Activated CD8-positive, alpha-beta T cell treated with anti-CD3 and anti-CD28 coated beads for 36 hours (primary cell): ENCODE measurements at regions not wholly inside any gene's neighbourhood (a gene's known extent, or its start where the extent isn't known, plus 50 kb on each side); places are given as distances from the start of the nearest gene placed in this dataset.

Experiments used
- ATAC-seq: fragments of 200-7000 bp; cut with Tn5 transposase; one replicate; pipeline ENCODE4 v1.10.0; 2021; ENCODE audit warnings: mild to moderate bottlenecking, moderate library complexity
- CTCF ChIA-PET: fragments of 350-600 bp; sonication (Branson Sonifier 250); formaldehyde crosslinking; loops from one replicate; lab custom pipeline; 2021; ENCODE audit warnings: antibody characterized with exemption; lab: Charles Lee
- POLR2A ChIA-PET: fragments of 350-600 bp; sonication (Branson Sonifier 250); formaldehyde crosslinking; loops from one replicate; lab custom pipeline; 2021; ENCODE audit warnings: antibody characterized with exemption; lab: Charles Lee
- DNase-seq: peaks from one replicate; pipeline ENCODE4 v3.0.0-alpha.2; 2020
- H3K27ac Mint-ChIP-seq: one replicate; pipeline ENCODE4 v1.8.0; 2021; ENCODE audit warnings: mild to moderate bottlenecking, mixed read lengths
- H3K27me3 Mint-ChIP-seq: one replicate; pipeline ENCODE4 v1.8.0; 2021; ENCODE audit warnings: mixed read lengths
- H3K36me3 Mint-ChIP-seq: one replicate; pipeline ENCODE4 v1.8.0; 2021; ENCODE audit warnings: low read depth, mixed read lengths
- H3K4me1 Mint-ChIP-seq: one replicate; pipeline ENCODE4 v1.8.0; 2021; ENCODE audit warnings: low read depth, mixed read lengths
- H3K4me3 Mint-ChIP-seq: one replicate; pipeline ENCODE4 v1.8.0; 2021; ENCODE audit warnings: mild to moderate bottlenecking, moderate library complexity, mixed read lengths
- H3K9me3 Mint-ChIP-seq: one replicate; pipeline ENCODE4 v1.8.0; 2021; ENCODE audit warnings: mixed read lengths
- intact Hi-C: fragments of 100-400 bp; cut with micrococcal nuclease; formaldehyde crosslinking; loops from one replicate; pipeline ENCODE4 v1.10.0; 2022
- TF ChIP-seq, protein P1 (sequence below): fragments of 200-600 bp; IDR thresholded peaks from one replicate; pipeline ENCODE4 v1.8.0; 2022; ENCODE audit warnings: antibody characterized with exemption, mild to moderate bottlenecking

DNA sequence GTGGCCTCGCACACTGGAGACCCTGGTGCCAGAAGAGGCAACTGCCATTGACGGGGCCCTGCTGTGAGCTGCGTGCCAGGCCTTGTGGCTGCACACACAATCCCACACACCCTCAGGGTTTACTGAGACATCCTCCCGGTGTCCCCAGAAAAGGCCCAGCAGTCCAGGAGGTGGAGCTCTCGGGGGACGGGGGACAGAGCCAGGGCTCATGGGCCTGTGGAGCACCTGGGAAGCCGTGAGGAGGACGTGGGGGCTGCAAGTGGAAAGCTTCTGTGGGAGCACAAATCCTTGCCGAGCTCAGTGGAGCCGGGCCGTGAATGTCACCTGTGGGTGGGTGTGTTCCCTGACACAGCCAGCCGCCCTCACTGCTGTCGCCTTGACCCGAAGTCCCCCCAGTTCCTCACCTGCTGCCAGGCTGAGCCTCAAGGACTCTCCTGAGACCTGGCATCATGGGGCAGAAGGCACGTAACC is 609.7 kb downstream of the TBC1D22A start:
- Mint-ChIP-seq H3K27me3 (peaks cover 5% of the 10 kb centered on the region), H3K27ac (no peak overlapping the region), H3K4me1 (no peaks in the 10 kb centered on the region), H3K36me3 (no peaks in the 10 kb centered on the region), H3K9me3 (no peaks in the 10 kb centered on the region), H3K4me3 (no peak overlapping the region)
- TF ChIP-seq, protein P1, sequence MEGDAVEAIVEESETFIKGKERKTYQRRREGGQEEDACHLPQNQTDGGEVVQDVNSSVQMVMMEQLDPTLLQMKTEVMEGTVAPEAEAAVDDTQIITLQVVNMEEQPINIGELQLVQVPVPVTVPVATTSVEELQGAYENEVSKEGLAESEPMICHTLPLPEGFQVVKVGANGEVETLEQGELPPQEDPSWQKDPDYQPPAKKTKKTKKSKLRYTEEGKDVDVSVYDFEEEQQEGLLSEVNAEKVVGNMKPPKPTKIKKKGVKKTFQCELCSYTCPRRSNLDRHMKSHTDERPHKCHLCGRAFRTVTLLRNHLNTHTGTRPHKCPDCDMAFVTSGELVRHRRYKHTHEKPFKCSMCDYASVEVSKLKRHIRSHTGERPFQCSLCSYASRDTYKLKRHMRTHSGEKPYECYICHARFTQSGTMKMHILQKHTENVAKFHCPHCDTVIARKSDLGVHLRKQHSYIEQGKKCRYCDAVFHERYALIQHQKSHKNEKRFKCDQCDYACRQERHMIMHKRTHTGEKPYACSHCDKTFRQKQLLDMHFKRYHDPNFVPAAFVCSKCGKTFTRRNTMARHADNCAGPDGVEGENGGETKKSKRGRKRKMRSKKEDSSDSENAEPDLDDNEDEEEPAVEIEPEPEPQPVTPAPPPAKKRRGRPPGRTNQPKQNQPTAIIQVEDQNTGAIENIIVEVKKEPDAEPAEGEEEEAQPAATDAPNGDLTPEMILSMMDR = no peak
- intact Hi-C loops = no loop called here
- ChIA-PET POLR2A (no interaction called here), CTCF (no interaction called here)
- ATAC-seq = no peak
- DNase-seq = no peak

DNA sequence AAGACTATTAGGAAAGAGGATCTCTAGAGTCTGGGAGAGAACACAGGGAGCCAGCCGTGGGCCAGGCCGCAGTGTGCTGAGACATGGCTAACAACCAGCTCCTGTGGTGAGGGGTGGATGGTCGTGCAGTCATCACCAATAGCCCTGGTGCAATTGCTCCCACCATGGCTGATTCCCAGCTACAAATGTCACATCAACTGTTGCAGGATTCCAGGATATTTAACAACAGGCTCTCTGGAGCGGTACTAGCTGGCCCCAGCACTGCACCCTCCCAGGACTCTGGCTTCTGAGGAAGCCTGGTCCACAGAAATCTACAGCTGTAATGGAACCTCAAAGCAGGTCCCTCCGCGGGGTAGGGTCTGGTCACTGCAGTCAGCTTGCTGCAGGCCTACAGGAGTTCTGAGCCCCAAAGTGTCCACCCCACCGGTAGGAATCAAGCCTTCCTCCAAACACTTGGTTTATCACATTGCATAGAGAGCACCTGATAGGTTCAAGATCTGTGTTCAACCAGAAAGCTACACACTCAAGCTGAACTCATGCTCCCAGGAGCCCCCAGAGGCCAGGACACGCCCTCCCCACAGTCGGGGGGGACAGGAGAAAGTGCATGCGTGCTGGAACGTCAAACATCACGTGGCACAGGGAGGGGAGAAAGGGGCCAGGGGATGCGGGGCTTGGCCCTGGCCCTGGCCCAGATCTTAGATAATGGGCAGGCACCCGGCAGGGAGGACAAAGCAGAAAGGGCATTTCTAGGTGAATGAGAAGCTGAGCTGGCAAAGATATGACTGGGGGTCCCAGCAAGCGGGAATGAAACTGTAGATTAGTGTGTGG is 609.0 kb downstream of the TBC1D22A start:
- no peak overlapping the region for H3K27ac Mint-ChIP-seq
- H3K4me1 Mint-ChIP-seq = no peaks in the 10 kb centered on the region
- intact Hi-C loops = no loop called here
- ATAC-seq = no peak
- TF ChIP-seq, protein P1 = no peak
- no peaks in the 10 kb centered on the region for H3K9me3 Mint-ChIP-seq
- no peak overlapping the region for H3K4me3 Mint-ChIP-seq
- ChIA-PET POLR2A (no interaction called here), CTCF (no interaction called here)
- DNase-seq = no peak
- no peaks in the 10 kb centered on the region for H3K36me3 Mint-ChIP-seq
- H3K27me3 Mint-ChIP-seq = peaks cover 5% of the 10 kb centered on the region

DNA sequence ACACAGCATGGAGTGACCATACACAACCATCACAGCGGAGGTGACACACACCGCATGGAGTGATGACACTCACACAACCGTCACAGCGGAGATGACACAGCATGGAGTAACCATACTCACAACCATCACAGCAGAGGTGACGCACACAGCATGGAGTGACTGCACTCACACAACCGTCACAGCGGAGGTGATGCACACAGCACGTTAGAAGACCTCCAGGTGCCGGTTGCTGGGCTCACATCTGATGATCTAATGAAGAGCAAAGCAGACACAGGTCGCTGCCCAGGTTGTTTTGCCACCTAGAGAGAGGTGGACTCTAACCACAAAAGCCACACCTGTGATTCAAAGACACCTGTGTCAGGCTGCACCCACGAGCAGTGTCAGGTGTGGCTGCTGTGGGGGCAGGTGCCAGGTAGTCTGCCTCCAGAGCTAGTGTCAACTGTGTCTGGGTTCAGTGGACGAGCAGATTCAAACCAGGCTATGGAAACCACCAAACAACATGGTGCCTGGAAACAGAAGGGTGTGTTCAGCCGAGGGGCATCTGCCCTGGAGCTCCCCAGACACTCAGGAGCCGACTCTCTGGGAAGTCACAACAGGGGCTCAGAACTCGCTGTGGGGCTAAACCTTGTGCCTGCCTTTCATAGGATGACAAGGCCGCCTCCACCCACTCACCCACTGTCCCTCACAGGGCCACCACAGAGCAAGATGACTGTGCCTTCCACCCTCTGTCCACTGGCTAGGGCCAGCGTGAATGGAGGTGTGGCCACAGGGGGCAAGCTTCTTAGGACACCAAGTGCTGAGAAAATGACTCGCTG is 608.2 kb downstream of the TBC1D22A start:
- Mint-ChIP-seq H3K36me3 (no peaks in the 10 kb centered on the region), H3K4me3 (no peak overlapping the region), H3K4me1 (no peaks in the 10 kb centered on the region), H3K27me3 (peaks cover 5% of the 10 kb centered on the region), H3K9me3 (no peaks in the 10 kb centered on the region), H3K27ac (no peak overlapping the region)
- DNase-seq = no peak
- TF ChIP-seq, protein P1 = no peak
- ChIA-PET POLR2A (no interaction called here), CTCF (no interaction called here)
- intact Hi-C loops = no loop called here
- no peak for ATAC-seq

DNA sequence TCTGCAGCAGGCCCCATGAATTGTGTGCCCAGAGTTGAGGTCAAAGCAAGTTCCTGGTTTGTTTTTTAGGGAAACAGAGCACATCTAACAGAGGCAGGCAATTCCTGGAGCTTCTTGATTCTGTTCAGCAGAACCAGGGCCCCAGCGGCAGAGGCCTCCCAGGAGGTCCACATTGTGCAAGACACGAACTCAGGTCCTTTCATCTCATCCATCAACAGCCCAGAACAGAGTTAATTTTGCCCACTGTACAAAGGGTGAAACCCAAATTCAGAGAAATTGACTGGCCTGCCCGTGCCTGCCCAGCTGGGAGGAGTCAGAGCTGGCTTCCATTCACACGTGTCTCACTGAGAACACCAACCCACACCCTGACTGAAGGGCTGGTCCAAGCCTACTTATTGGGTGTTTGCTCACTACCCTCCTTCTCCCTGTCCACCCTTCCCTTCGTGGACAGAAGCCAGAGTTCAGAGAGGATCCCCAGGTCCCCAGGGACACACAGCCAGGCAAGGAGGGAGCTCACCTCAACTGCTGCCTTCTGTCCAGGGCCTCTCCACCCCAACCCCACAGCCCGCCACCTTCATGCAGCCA is 607.1 kb downstream of the TBC1D22A start:
- DNase-seq (no peak), ATAC-seq (no peak)
- POLR2A ChIA-PET = no interaction called here
- intact Hi-C loops = no loop called here
- TF ChIP-seq, protein P1 = no peak
- Mint-ChIP-seq H3K27ac (no peak overlapping the region), H3K27me3 (peaks cover 5% of the 10 kb centered on the region), H3K4me3 (no peak overlapping the region), H3K4me1 (no peaks in the 10 kb centered on the region), H3K36me3 (no peaks in the 10 kb centered on the region), H3K9me3 (no peaks in the 10 kb centered on the region)
- CTCF ChIA-PET = no interaction called here
